GM23338 (cell line): ENCODE measurements at regions not wholly inside any gene's neighbourhood (a gene's known extent, or its start where the extent isn't known, plus 50 kb on each side); places are given as distances from the start of the nearest gene placed in this dataset.

ENCODE experiments used
- ATAC-seq: fragments of 200-7000 bp; cut with Tn5 transposase; 3 replicates; pipeline ENCODE4 v1.9.1; 2020
- DNase-seq: peaks from one replicate; pipeline ENCODE4 v3.0.0-alpha.2; 2015; ENCODE audit warnings: low spot score
- H2AFZ ChIP-seq: fragments of 200-600 bp; sonication (generic); 2 replicates; pipeline ENCODE4 v1.8.0; 2016; ENCODE audit warnings: antibody characterized with exemption, mild to moderate bottlenecking, moderate library complexity
- H3F3A ChIP-seq: fragments of 200-600 bp; sonication (generic); replicated peaks from 2 replicates; pipeline ENCODE4 v1.8.0; 2017; ENCODE audit warnings: antibody characterized with exemption, mixed run types, low read depth
- H3K27ac ChIP-seq: fragments of 200-600 bp; sonication (generic); 2 replicates; pipeline ENCODE4 v1.6.1; 2016; ENCODE audit warnings: low read depth
- H3K27me3 ChIP-seq: fragments of 200-600 bp; sonication (generic); 2 replicates; pipeline ENCODE4 v1.8.0; 2016; ENCODE audit warnings: mild to moderate bottlenecking, mixed run types, moderate library complexity; ENCODE audit not compliant: insufficient read depth
- H3K36me3 ChIP-seq: fragments of 200-600 bp; sonication (generic); 2 replicates; pipeline ENCODE4 v1.8.0; 2016; ENCODE audit warnings: mild to moderate bottlenecking; ENCODE audit not compliant: insufficient read depth
- H3K4me1 ChIP-seq: fragments of 200-600 bp; sonication (generic); 2 replicates; pipeline ENCODE4 v1.8.0; 2016; ENCODE audit warnings: mild to moderate bottlenecking, moderate library complexity; ENCODE audit not compliant: insufficient read depth
- H3K4me2 ChIP-seq: fragments of 200-600 bp; sonication (generic); 2 replicates; pipeline ENCODE4 v1.7.1; 2017; ENCODE audit warnings: mixed run types
- H3K4me3 ChIP-seq: fragments of 200-600 bp; sonication (generic); 2 replicates; pipeline ENCODE4 v1.6.1; 2016; ENCODE audit warnings: mixed run types
- H3K79me2 ChIP-seq: fragments of 200-600 bp; sonication (generic); replicated peaks from 2 replicates; pipeline ENCODE4 v1.8.0; 2017; ENCODE audit warnings: mild to moderate bottlenecking; ENCODE audit not compliant: insufficient read depth
- H3K9me2 ChIP-seq: fragments of 200-600 bp; sonication (generic); 2 replicates; pipeline ENCODE4 v1.8.0; 2017; ENCODE audit not compliant: insufficient read depth
- H4K20me1 ChIP-seq: fragments of 200-600 bp; sonication (generic); replicated peaks from 2 replicates; pipeline ENCODE4 v1.8.0; 2017; ENCODE audit warnings: mild to moderate bottlenecking; ENCODE audit not compliant: insufficient read depth
- H3K27ac Mint-ChIP-seq: 2 replicates; pipeline ENCODE4 v1.8.0; 2020; ENCODE audit warnings: inconsistent platforms, mild to moderate bottlenecking, moderate library complexity, mixed read lengths
- H3K27me3 Mint-ChIP-seq: 3 replicates; pipeline ENCODE4 v1.8.0; 2022; ENCODE audit warnings: low read depth, mild to moderate bottlenecking, moderate library complexity, mixed read lengths, inconsistent platforms; ENCODE audit not compliant: insufficient read depth, poor library complexity
- H3K36me3 Mint-ChIP-seq: 3 replicates; pipeline ENCODE4 v1.8.0; 2021; ENCODE audit warnings: low read depth, mild to moderate bottlenecking, inconsistent platforms, moderate library complexity, mixed read lengths
- H3K4me1 Mint-ChIP-seq: 3 replicates; pipeline ENCODE4 v1.8.0; 2020; ENCODE audit warnings: mild to moderate bottlenecking, inconsistent platforms, mixed read lengths
- H3K4me3 Mint-ChIP-seq: 3 replicates; pipeline ENCODE4 v1.8.0; 2021; ENCODE audit warnings: moderate library complexity, mild to moderate bottlenecking, inconsistent platforms, mixed read lengths
- H3K9me3 Mint-ChIP-seq: 3 replicates; pipeline ENCODE4 v1.8.0; 2020; ENCODE audit warnings: moderate library complexity, mild to moderate bottlenecking, inconsistent platforms, mixed read lengths
- CREB1 ChIP-seq: fragments of 250-450 bp; sonication (Bioruptor Pico); IDR thresholded peaks from 2 replicates; pipeline ENCODE4 v1.5.0; 2020; ENCODE audit warnings: low read depth, mild to moderate bottlenecking, moderate library complexity
- EZH2phosphoT487 ChIP-seq: fragments of 200-600 bp; sonication (generic); IDR thresholded peaks from one replicate; pipeline ENCODE4 v1.8.1; 2018; ENCODE audit warnings: antibody characterized with exemption; ENCODE audit not compliant: unreplicated experiment
- JUNB ChIP-seq: IDR thresholded peaks from one replicate; pipeline ENCODE4 v1.6.1; 2016; ENCODE audit warnings: antibody characterized with exemption; ENCODE audit not compliant: unreplicated experiment
- NANOG ChIP-seq: IDR thresholded peaks from 2 replicates; pipeline ENCODE4 v1.6.1; 2016; ENCODE audit warnings: antibody characterized with exemption, borderline replicate concordance
- STAT1 ChIP-seq: IDR thresholded peaks from one replicate; pipeline ENCODE4 v1.6.1; 2016; ENCODE audit warnings: antibody characterized with exemption; ENCODE audit not compliant: unreplicated experiment
- ZNF114 ChIP-seq: fragments of 250-450 bp; sonication (Bioruptor Pico); IDR thresholded peaks from 2 replicates; pipeline ENCODE4 v1.5.0; 2020; ENCODE audit warnings: mild to moderate bottlenecking, moderate library complexity
- ZNF462 ChIP-seq: fragments of 250-450 bp; sonication (Bioruptor Pico); IDR thresholded peaks from 2 replicates; pipeline ENCODE4 v1.5.0; 2020; ENCODE audit warnings: mild to moderate bottlenecking, moderate library complexity
- TF ChIP-seq, protein P1 (sequence below): IDR thresholded peaks from 2 replicates; pipeline ENCODE4 v1.6.1; 2016; ENCODE audit warnings: antibody characterized with exemption

DNA sequence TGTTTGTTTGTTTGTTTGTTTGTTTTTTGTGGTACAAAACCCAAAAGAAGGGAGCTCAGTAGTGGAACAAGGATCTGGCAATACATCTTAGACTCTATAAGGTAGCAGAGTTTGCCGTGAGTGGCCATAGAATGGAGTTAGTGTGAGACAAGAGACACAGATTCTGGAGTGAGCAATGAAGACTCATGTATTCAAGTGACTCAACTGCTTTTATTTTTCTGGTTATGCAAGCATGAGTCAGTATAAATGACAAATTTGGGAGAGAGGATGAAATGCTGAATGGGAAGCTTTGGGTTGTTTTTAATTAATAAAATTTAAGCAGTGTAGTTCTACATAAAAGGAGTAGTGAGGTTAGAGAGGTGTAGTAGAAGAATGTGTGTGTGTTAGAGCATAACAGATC, 143.6 kb upstream of the ANO5 start:
- H3K9me3 Mint-ChIP-seq: no peaks in the 10 kb centered on the region; the same call in 2 of the 3 replicates

More for the DNA sequence above, 143.6 kb upstream of the ANO5 start:
- H3K79me2 ChIP-seq: no peaks in the 10 kb centered on the region
- peaks cover 14% of the 10 kb centered on the region; the same call in 2 of the 3 replicates for H3K4me1 Mint-ChIP-seq
- TF ChIP-seq, protein P1, sequence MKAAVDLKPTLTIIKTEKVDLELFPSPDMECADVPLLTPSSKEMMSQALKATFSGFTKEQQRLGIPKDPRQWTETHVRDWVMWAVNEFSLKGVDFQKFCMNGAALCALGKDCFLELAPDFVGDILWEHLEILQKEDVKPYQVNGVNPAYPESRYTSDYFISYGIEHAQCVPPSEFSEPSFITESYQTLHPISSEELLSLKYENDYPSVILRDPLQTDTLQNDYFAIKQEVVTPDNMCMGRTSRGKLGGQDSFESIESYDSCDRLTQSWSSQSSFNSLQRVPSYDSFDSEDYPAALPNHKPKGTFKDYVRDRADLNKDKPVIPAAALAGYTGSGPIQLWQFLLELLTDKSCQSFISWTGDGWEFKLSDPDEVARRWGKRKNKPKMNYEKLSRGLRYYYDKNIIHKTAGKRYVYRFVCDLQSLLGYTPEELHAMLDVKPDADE: no peak
- TF ChIP-seq ZNF114 (no peak), STAT1 (no peak), ZNF462 (no peak), EZH2phosphoT487 (no peak), CREB1 (no peak), NANOG (no peak), JUNB (no peak)
- no peak overlapping the region for H3K27ac ChIP-seq
- no peaks in the 10 kb centered on the region for H3K27me3 Mint-ChIP-seq
- no peak overlapping the region for H2AFZ ChIP-seq
- no peak overlapping the region for H3K27ac Mint-ChIP-seq
- no peaks in the 10 kb centered on the region for H3F3A ChIP-seq
- no peak overlapping the region for H3K4me3 ChIP-seq
- peaks cover 6% of the 10 kb centered on the region; the same call in 1 of the 2 replicates for H3K4me1 ChIP-seq
- ATAC-seq: no peak
- no peaks in the 10 kb centered on the region for H3K27me3 ChIP-seq
- H3K36me3 Mint-ChIP-seq: no peaks in the 10 kb centered on the region; the same call in 2 of the 3 replicates
- H4K20me1 ChIP-seq: no peaks in the 10 kb centered on the region
- H3K9me2 ChIP-seq: no peaks in the 10 kb centered on the region
- no peaks in the 10 kb centered on the region for H3K36me3 ChIP-seq
- H3K4me2 ChIP-seq: no peak overlapping the region
- no peak for DNase-seq
- H3K4me3 Mint-ChIP-seq: no peak overlapping the region
